GM19099 (cell line): ENCODE measurements at regions not wholly inside any gene's neighbourhood (a gene's known extent, or its start where the extent isn't known, plus 50 kb on each side); places are given as distances from the start of the nearest gene placed in this dataset.

Experiments used
- POLR2A ChIP-seq: IDR thresholded peaks from 3 replicates; pipeline ENCODE4 v1.6.1; 2011; ENCODE audit warnings: low read depth; ENCODE audit not compliant: insufficient read length; ENCODE audit errors: extremely low read depth

DNA sequence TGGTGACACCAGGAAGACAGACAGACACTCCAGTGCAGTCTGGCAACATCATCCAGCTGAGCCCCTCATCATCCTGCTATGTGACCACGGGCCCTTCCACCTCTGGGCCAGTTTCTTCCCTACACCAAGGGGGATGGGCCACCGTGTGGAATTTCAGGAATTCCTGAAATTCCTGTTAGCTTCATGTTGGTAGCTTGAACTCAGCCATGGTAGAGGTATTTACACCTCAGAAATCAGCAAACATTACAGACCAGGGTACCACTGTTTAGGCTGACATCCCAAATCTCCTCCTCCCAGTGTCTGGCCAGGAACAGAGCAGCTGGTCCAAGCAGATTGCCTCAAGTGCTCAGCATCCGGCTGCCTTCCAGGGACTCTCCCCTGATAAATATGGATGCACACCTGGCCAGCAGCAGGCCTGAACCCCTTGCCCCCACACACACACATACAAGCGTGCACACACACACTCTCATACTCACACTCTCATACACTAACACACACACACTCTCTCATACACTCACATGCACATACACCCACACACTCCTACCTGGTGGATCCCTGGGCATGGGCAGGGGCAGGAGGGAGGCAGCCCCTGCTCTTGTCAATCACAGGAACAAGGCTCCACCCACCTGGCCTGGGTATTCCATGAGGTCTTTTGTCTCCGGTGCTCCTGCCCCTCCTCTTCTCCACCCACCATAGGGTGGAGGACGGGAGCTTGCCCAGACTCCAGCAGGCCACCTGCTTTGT lies 85.2 kb downstream of the BUD13 start:
- no peak for TF ChIP-seq POLR2A

DNA sequence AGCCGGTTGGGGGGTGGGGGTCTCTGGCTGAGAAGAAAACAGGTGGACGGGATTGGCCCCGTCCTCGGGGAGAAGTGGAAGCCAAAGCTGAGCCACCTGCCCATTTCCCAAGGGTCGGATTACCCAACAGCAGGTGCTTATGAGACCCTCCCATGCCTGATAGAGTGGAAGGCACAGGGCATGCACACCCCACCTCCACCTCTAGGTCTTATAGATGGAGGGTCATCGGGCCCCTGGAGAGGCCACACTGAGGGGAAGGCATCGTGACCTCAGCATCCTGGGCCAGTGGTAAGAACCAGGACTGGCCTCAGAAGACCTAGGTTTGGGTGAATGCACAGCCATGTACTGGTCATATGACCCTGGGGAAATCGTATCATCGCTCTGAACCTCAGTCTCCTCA lies 85.9 kb downstream of the BUD13 start:
- TF ChIP-seq POLR2A = no peak

DNA sequence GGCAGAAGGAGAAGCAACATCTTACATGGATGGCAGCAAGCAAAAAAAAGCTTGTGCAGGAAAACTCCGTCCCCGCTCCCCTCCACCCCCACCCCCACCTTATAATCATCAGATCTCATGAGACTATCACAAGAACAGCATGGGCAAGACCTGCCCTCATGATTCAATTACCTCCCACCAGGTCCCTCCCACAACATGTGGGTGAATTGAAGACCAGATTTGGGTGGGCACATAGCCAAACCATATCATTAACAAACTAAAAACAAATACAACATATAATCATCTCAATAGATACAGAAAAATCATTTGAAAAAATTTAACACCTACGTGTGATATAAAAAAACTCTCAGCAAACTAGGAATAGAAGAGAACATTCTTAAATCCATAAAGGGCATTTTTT lies 88.8 kb downstream of the BUD13 start:
- no peak for TF ChIP-seq POLR2A

DNA sequence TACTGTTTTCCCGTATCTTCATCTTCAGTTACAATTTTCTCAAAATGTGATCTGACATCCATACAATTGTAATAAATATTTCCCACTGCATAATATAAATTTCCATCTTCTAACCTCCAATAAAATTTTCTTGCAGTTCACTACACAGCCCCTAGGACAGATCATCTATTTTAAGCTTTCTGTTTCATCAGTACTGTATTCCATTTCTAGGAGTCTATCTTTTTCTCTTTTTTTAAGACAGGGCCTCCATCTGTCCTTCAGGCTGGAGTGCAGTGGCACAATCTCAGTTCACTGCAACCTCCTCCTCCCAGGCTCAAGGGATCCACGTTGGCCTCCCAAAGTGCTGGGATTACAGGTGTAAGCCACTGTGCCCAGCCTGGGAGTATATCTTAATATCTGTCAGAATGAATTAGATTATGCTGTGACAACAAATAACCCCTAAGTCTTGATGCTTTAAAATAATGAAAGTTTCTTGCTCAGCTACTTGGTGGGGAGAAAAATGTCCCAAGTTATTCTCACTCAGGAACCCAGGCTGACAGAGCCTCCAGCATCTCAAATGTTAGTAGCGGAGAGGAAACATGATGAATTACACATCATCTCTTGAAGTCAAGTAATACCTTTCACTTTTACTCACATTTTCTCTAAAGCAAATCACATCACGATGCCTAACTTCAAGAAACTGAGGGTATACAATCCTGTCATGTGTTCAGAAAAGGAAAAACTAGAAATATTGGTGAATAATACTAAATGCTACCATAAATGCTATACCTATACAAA lies 92.2 kb downstream of the BUD13 start:
- no peak for TF ChIP-seq POLR2A

DNA sequence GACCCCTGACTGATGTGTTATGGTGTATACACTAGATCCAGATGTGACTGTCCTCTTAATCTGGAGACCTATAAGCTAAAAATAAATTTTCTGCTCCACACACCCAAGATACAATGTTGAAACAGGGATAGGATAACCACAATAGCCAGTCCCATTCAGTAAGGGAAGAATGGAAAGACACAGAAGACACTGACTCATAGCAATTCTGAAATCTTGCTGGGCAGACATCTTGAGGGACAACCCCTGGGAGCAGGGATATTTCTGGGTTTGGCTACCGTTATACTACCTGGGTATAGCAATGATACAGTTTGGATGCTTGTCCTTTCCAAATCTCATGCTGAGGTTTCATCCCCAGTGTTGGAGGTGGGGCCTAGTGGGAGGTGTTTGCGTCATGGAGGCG lies 93.9 kb downstream of the BUD13 start:
- no peak for TF ChIP-seq POLR2A

DNA sequence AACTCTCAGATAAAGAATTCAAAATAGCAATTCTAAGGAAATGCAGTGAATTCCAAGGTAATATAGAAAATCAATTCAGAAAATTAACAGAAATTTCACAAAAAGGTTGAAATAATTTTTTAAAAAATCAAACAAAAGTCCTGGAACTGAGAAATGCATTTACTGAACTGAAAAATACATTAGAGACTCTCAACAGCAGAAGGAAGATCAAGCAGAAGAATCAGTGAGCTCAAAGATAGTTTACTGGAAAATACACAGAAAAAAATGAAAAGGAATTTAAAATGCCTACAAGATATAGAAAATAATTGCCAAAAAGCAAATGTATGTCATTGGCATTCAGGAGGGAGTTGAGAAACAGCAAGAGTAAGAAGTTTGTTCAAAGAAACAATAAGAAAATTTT lies 107.3 kb downstream of the BUD13 start:
- no peak for TF ChIP-seq POLR2A

DNA sequence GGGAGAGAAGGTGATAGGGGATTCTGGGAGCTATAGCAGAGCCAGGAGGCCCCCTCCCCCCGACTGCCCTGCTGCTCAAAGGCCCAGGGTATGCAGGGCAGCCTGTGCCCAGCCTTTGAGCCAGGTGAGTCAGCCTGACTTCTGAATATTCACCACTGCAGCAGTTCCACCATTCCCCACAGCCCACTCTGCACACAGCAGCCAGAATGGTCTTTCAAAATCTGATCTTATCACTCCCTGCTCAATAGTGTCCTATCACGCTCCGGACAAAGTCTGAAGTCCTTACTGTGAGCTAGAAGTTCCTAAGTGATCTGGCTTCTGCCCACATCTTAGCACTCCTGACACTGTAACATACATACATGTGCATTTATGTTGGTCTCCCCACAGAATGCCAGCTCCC lies 111.7 kb downstream of the BUD13 start:
- no peak for TF ChIP-seq POLR2A

DNA sequence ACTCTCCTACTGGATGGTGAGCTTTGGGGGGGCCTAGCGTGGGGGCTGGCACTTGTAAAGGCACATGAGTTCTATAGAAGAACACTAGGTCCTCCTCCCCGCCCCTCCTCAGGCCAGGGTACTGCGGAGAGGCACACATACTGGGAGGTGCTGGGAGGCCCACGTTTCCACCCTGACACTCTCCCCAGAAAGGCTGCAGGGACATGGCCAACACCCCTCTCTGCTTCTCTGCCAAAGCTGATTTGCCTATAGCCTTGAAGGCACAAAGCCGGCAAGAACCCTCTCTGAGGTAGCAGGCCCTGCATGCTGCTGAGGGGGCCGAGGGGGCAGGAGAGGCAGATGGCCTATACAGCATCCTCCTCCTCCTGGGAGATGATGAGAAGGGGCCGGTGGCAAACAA lies 112.8 kb downstream of the BUD13 start:
- no peak for TF ChIP-seq POLR2A

DNA sequence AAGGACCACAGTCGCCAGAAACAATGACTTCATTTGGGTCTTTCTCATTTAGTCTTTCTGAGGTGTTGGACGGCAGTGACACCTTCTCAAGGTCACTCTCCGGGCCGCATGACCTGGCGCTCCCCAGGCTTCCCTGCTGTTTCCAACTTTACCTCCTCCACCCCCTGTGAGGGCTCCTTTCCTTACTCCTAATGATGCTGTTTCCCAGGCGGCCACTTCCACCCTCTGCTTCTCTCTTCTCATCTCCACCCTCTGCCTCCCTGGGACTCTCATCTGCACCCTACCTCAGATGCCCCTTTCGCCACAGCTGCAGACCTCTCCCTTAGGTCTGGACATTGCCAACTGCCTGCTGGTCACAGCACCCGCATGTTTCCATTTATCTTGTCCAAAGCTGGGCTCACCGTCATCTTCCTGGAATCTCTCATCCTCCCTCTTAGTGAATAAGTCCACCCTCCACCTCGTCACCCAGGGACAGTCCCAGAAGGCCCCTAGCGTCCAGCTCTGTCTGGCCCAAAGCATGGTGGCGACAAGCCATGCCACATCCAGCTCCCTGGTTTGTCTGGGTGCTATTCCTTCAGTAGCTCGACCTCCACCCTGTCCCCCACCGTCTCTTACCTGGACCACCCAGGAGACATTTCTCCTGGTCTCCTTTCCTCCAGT lies 113.8 kb downstream of the BUD13 start:
- TF ChIP-seq POLR2A = no peak

DNA sequence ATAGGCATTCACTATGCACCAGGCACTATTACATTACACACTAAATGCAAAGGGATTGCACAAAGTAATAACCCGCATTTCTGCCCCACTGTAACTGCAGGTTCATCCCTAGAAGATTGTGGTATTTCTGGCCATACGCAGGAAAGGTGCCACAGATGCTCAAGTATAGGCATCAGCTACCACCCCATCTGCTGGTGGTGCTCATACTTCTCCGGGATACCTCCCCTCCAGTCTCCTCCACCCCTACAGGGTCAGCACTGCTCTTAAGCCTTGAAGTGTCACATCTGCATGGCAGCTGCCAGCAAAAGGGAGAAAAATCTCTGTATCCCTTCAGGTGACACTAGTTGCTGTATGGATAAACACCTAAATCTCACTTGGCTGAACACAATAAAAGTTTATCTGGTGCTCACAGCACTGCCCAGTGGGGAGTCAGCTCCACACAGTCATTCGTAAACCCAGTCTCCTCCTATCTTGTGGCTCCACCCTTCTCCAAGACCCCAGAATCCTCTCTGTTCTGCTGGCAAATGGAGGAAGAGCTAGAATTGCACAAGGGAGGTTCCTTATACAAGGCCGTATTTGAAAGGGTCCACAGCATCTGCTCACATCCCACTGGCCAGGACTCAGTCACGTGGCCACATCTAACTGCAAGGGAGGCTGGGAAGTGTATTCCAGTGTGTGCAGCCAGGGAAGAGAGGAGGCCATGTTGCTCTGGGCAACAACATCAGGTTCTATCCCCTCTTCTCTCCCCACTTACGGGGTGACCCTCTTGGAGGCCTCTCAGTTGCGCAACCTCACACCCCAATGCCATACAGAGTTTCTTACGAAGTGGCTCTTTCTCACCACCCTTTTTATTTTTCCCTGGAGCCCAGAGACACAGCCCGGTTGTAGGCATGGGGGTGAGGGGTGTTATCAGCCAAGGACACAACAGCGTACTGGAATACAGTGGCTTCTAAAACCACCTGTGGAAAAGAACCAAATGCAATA lies 114.7 kb downstream of the BUD13 start:
- no peak for TF ChIP-seq POLR2A

DNA sequence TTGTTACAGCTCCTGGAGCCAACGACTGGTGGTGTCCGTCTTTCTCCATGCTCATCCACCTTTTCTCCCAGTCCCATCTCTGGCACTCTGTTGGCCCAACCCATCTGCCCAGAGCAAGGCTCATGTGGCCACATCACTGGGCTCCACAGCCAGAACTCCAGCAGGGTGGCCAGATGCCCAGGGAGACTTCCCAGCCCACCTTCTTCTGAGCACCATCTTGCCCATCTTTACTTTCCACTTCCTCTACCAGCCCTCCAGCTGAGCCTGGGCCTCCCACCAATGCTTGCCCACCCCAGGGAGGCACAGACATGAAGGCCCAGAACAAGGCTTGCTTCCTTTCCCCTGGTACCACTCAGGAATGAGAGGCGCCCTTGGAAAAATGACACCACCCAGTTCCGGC lies 116.8 kb downstream of the BUD13 start:
- TF ChIP-seq POLR2A = no peak

DNA sequence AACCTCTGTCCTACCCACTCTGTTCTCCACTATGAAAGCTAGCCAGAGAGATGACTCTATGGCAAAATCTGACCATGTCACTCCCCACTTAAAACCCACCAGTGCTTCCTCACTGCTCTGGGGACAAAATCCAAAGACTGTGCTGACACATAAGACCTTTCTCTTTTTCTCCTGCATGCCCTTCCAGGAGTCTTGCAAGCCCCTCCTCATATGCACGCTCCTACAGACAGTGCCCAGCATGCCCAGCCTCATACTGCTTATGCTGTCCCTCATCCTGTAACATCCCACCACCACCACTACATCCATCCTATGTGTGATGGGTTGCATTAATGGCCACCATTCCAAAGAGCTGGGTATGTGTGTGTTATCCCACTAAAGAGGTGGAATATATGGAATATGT lies 118.3 kb downstream of the BUD13 start:
- TF ChIP-seq POLR2A = no peak

DNA sequence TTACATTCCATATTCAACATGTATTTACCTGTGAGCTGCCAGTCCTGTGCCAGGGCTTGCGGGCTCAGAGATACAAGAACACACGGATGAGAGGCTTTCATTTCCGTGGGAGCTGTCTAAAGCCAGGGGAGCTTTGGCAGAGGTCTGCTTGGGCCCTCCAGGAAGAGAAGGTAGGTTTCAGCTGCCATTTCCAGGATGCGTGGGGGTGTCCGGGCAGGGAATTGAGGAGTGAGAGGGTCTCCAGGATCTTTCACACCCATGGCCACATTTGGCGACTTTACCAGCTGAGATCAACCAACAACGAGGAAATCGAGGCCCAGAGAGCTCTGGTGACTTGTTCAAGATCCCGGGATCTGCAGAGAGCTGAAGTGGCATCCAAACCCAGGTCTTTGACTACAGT lies 119.6 kb downstream of the BUD13 start:
- no peak for TF ChIP-seq POLR2A

DNA sequence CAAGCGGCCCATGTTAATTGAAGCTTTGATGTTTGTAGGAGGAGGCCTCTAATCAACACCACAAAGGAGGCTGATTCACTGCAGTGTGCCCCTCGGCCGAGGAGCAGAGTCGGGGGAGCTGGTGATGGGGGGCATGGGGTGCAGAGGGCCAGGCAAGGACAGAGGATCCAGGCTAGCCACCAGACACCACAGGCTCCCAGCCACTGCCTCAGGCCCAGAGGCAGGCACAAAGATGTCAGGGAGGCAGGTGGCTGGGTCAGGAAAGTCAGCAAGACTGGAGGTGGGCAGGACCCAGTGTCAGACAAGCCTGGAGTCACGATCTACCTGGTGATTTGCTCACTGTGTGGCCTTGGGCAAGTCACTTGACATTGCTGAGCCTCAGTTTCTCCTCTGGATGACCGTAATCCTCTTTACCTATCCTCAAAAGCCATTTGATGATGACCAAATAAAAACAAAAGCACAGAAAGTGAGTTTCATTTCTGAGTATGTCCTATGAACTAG lies 121.0 kb downstream of the BUD13 start:
- TF ChIP-seq POLR2A = no peak
